GM18519 (cell line): ENCODE measurements at regions not wholly inside any gene's neighbourhood (a gene's known extent, or its start where the extent isn't known, plus 50 kb on each side); places are given as distances from the start of the nearest gene placed in this dataset.
"Not testable (repeated sequence)": the region's sequence is repeated elsewhere in the genome, so short reads cannot be mapped to it uniquely, and the experiment has no call there.

Experiments used
- ATAC-seq: cut with Tn5 transposase; IDR thresholded peaks from one replicate; pipeline ENCODE4 v1.9.1; 2021; ENCODE audit warnings: mild to moderate bottlenecking, moderate library complexity; ENCODE audit not compliant: unreplicated experiment, low FRiP score

DNA sequence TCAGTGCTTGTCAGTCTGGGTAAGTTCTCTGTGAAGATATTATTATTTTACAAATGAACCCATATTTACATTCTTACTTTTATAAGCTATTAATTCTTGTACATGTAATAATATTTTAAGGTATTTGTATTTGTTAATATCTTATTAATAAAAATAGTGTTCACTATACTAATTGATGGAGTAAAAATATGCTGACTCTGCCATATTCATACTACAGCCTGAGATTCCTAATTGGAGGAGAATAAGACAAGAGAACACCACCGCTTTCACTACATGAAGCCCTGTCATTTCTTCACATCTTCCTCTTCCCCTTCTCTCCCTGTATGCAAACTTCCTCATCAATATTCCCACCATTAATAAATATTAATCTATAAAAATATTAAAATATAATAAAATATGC is 167.6 kb upstream of the TUSC1 start:
- ATAC-seq: no peak

GRCh38 chr9:25830381-25830780 is 152.1 kb upstream of the TUSC1 start:
- ATAC-seq: no peak

GRCh38 chr9:25827626-25828025 is 149.4 kb upstream of the TUSC1 start:
- no peak for ATAC-seq

- no peak for ATAC-seq
Measured at GRCh38 chr9:25816439-25816838, 138.2 kb upstream of the TUSC1 start.

DNA sequence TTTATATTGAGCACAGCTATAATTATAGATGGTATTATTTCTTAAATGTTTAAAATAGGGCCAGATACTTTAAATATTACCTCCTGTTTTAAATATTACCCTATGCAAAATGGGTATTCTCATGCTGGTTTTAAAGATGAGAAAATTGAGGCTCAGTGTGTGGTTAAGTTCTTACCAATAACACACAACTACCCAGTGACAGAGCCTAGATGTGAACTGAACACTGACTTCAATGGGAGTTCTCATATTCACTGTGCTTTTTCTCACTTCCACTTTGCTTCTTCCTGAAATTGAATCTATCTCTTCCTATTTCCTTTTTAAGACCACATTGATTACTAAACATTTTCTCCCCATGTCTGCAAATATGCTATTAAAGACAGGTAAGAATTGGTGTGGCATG is 135.8 kb upstream of the TUSC1 start:
- ATAC-seq: no peak

DNA sequence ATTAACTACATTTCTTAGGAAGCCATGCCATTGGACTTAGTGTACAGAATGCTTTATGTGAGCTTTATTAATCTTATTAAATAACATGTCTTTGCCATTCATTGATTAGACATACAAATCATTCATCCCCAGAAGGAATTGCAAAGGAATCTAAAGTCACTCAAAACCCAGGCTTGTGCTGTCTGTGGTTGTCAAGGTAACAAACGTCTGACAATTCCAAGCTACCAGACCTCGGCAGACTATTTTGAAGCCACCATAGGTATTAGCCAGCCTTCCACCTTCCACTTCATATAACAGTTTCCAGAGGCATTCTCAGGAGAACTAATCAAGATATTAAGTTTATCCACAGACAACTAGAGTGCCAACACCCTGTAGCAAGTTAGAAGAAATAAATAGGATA is 135.2 kb upstream of the TUSC1 start:
- ATAC-seq: no peak

GRCh38 chr9:25808554-25808953 is 130.3 kb upstream of the TUSC1 start:
- no peak for ATAC-seq

- no peak for ATAC-seq
Measured at GRCh38 chr9:25804856-25805255, 126.6 kb upstream of the TUSC1 start.

- not testable (repeated sequence) for ATAC-seq
Measured at GRCh38 chr9:25801989-25802388, 123.7 kb upstream of the TUSC1 start.

DNA sequence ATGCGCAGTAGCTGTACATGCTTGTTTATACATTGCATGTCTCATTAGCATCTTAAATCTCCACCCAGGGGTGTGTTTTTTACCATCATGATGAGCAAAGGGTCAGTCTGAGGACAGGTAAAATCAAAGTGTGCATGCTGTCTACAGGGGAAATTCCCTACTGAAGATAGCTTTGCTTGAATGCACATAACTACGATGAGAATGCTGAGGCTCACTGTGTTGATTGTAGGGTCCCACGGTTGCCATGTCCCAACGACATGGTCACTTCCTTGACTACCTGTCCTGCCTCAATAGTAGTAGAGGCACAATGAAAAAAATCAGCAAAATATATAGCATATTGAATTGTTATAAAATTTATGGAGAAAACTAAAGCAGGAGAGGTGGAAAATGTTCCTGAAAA is 95.6 kb upstream of the TUSC1 start:
- no peak for ATAC-seq

DNA sequence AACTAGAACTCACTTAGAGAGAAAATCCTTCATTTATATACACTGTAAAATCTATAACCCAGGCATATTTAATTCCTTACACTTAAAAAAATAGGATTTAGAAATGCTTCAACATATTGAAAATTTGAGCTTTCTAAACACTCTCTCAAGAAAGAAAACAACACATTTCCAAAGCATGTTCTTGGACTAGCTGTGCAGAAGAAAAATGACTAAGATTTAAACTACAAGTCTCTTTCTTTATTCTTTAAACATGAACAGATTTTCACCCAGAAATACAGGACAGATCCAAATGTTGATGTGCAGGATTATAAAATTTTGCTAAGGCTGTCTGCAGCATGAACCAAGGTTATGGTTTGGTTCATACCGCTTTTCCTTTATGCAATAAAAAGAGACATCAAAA is 77.7 kb upstream of the TUSC1 start:
- ATAC-seq: no peak

DNA sequence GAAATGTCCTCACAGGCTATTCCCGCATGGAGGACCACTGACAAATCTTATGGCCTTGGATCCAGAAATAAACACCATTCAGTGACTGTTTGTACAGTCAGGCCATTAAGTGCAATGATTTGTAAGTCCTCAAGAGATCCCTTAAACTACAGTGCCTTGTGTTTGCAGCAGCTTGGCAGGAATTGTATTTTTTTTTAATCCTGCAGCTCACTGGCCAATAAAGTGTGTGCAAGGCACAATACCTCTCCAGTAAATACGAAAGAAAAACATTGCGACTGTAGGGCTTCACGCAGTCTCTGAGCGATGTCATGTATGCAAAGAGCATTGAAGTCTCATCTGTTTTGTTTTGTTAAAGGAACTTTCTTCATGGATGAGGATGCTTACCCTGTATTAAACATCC is 74.2 kb upstream of the TUSC1 start:
- no peak for ATAC-seq

- ATAC-seq: no peak
Measured at GRCh38 chr9:25742256-25742655, 64.0 kb upstream of the TUSC1 start.

- no peak for ATAC-seq
Measured at GRCh38 chr9:25733336-25733982, 55.2 kb upstream of the TUSC1 start.

GRCh38 chr9:25731895-25732794 is 53.9 kb upstream of the TUSC1 start:
- ATAC-seq: not testable (repeated sequence)
